K562 (cell line): ENCODE measurements at regions not wholly inside any gene's neighbourhood (a gene's known extent, or its start where the extent isn't known, plus 50 kb on each side); places are given as distances from the start of the nearest gene placed in this dataset.

ENCODE experiments used
- ATAC-seq: fragments of 200-7000 bp; cut with Tn5 transposase; 3 replicates; pipeline ENCODE4 v1.9.1; 2020; ENCODE audit warnings: moderate library complexity
- BruUV-seq: library from RNA; stranded (reverse); fragments of 400-500 nt; replicated peaks from 2 replicates; lab custom pipeline; 2021; lab: Mats Ljungman, UMichigan
- CTCF ChIA-PET: fragments of 300-600 bp; formaldehyde crosslinking; extraction: SDS; loops from one replicate; lab custom pipeline; 2021; ENCODE audit warnings: low intra/inter-chr PET ratio; lab: Yijun Ruan, JAX
- POLR2A ChIA-PET: fragments of 300-600, 350-650 bp; sonication (Branson Sonifier 250); formaldehyde crosslinking; extraction: SDS; loops from one replicate; lab custom pipeline; 2021; ENCODE audit warnings: antibody characterized with exemption, inconsistent platforms; lab: Yijun Ruan, JAX
- DNase-seq, 4 experiments: peaks; one replicate each; pipeline versions ENCODE4 v3.0.0 to v3.0.0-alpha.2; 2011 to 2018; ENCODE audit warnings: low spot score in 3 of 4, mixed read lengths in 3 of 4; ENCODE audit errors: extremely low read depth in 1 of 4
- FAIRE-seq: peaks from 2 replicates; lab custom pipeline; 2011; peaks lifted over from hg19 to GRCh38; lab: Jason Lieb, UNC
- H2AFZ ChIP-seq: 2 replicates; pipeline ENCODE4 v1.6.0; 2011; ENCODE audit warnings: low read depth, low read length, control low read depth, inconsistent platforms
- H3K27ac ChIP-seq: fragments of 200-600 bp; 3 replicates; pipeline ENCODE4 v1.8.0; 2011; ENCODE audit warnings: low read depth, mild to moderate bottlenecking, control low read depth, inconsistent platforms, low read length, moderate library complexity, mixed read lengths; ENCODE audit errors: extremely low read depth
- H3K27me3 ChIP-seq, 2 experiments: fragments of 300-600 bp in 1 of 2; 2 replicates in 1 of 2; 3 replicates in 1 of 2; pipeline versions ENCODE4 v1.6.0 to v1.8.0; 2011; ENCODE audit warnings: inconsistent platforms in 2 of 2, low read length in 2 of 2, mild to moderate bottlenecking in 1 of 2, mixed read lengths in 1 of 2, moderate library complexity in 1 of 2; ENCODE audit not compliant: control insufficient read depth in 2 of 2, insufficient read depth in 2 of 2
- H3K36me3 ChIP-seq: fragments of 300-600 bp; 3 replicates; pipeline ENCODE4 v1.8.0; 2011; ENCODE audit warnings: mild to moderate bottlenecking, low read length, inconsistent platforms; ENCODE audit not compliant: control insufficient read depth, insufficient read depth
- H3K4me1 ChIP-seq, 2 experiments: fragments of 200-600 bp in 1 of 2; replicated peaks in 1 of 2; 2 replicates in 1 of 2; 3 replicates in 1 of 2; pipeline versions ENCODE4 v1.5.1 to v1.8.0; 2011; ENCODE audit warnings: inconsistent platforms in 2 of 2, low read length in 2 of 2, mild to moderate bottlenecking in 1 of 2, mixed read lengths in 1 of 2, moderate library complexity in 1 of 2; ENCODE audit not compliant: control insufficient read depth in 2 of 2, insufficient read depth in 2 of 2
- H3K4me2 ChIP-seq: 2 replicates; pipeline ENCODE4 v1.6.1; 2011; ENCODE audit warnings: low read length, control low read depth, inconsistent platforms, mixed read lengths; ENCODE audit not compliant: insufficient read depth
- H3K4me3 ChIP-seq: fragments of 200-600 bp; sonication (generic), shearing (Covaris generic); 2 replicates; pipeline ENCODE4 v1.5.1; 2016; ENCODE audit warnings: control low read depth, inconsistent platforms
- H3K79me2 ChIP-seq: fragments of 200-600 bp; 3 replicates; pipeline ENCODE4 v1.8.0; 2011; ENCODE audit warnings: low read length, inconsistent platforms; ENCODE audit not compliant: control insufficient read depth, insufficient read depth
- H3K9ac ChIP-seq, 2 experiments: 2 replicates each; pipeline versions ENCODE4 v1.6.0 to v1.6.1; 2011; ENCODE audit warnings: low read depth in 2 of 2, low read length in 2 of 2, control low read depth in 1 of 2, inconsistent platforms in 1 of 2, mild to moderate bottlenecking in 1 of 2, mixed read lengths in 1 of 2; ENCODE audit not compliant: insufficient read depth in 1 of 2
- H3K9me1 ChIP-seq: one replicate; pipeline ENCODE4 v1.6.0; 2011; ENCODE audit warnings: inconsistent platforms, mild to moderate bottlenecking, low read length, moderate library complexity; ENCODE audit not compliant: control insufficient read depth, insufficient read depth
- H3K9me3 ChIP-seq: replicated peaks from 2 replicates; pipeline ENCODE4 v1.5.1; 2011; ENCODE audit warnings: low read depth, low read length, inconsistent platforms; ENCODE audit not compliant: control insufficient read depth, insufficient read depth
- H4K20me1 ChIP-seq: replicated peaks from 2 replicates; pipeline ENCODE4 v1.6.1; 2011; ENCODE audit warnings: low read length, inconsistent platforms, mixed read lengths; ENCODE audit not compliant: control insufficient read depth, insufficient read depth
- ARID3B ChIP-seq: fragments of 250-450 bp; sonication (Bioruptor Pico); IDR thresholded peaks from 2 replicates; pipeline ENCODE4 v1.4.0; 2020; ENCODE audit warnings: borderline replicate concordance
- ARID4B ChIP-seq: sonication (generic); formaldehyde crosslinking; IDR thresholded peaks from 2 replicates; pipeline ENCODE4 v1.8.0; 2022; ENCODE audit warnings: mild to moderate bottlenecking, missing genetic modification reagents
- BRF1 ChIP-seq: IDR thresholded peaks from 3 replicates; pipeline ENCODE4 v1.6.1; 2011; ENCODE audit warnings: borderline replicate concordance, mild to moderate bottlenecking; ENCODE audit not compliant: insufficient read length; ENCODE audit errors: extremely low read depth
- CC2D1A ChIP-seq: fragments of 450-650 bp; IDR thresholded peaks from 2 replicates; pipeline ENCODE4 v1.6.1; 2017; ENCODE audit warnings: mild to moderate bottlenecking
- KDM1A ChIP-seq, 2 experiments: fragments of 450-650 bp; IDR thresholded peaks; 2 replicates each; pipeline ENCODE4 v1.6.1; 2016; ENCODE audit warnings: mild to moderate bottlenecking in 2 of 2
- KLF16 ChIP-seq: IDR thresholded peaks from 2 replicates; pipeline ENCODE4 v1.6.1; 2016; ENCODE audit warnings: antibody characterized with exemption
- MEIS2 ChIP-seq: fragments of 450-650 bp; IDR thresholded peaks from 2 replicates; pipeline ENCODE4 v1.6.1; 2014; ENCODE audit warnings: mild to moderate bottlenecking; ENCODE audit not compliant: partially characterized antibody
- NCOA2 ChIP-seq, 2 experiments: fragments of 450-650 bp; IDR thresholded peaks; 2 replicates each; pipeline ENCODE4 v1.6.1; 2018; ENCODE audit warnings: mild to moderate bottlenecking in 2 of 2, moderate library complexity in 1 of 2; ENCODE audit not compliant: partially characterized antibody in 2 of 2
- NKRF ChIP-seq: fragments of 450-650 bp; IDR thresholded peaks from 2 replicates; pipeline ENCODE4 v1.6.1; 2016; ENCODE audit warnings: borderline replicate concordance
- RBM17 ChIP-seq: fragments of 200-400 bp; formaldehyde crosslinking; IDR thresholded peaks from 2 replicates; pipeline ENCODE4 v1.6.1; 2017; ENCODE audit warnings: low read depth, mild to moderate bottlenecking, low read length, borderline replicate concordance
- RFX5 ChIP-seq: IDR thresholded peaks from 2 replicates; pipeline ENCODE4 v1.6.1; 2011; ENCODE audit warnings: low read depth, mild to moderate bottlenecking, improper control_type of control experiment, low read length
- TAF9B ChIP-seq: fragments of 450-650 bp; IDR thresholded peaks from 2 replicates; pipeline ENCODE4 v1.6.1; 2018; ENCODE audit warnings: mild to moderate bottlenecking; ENCODE audit not compliant: partially characterized antibody
- ZBTB7A ChIP-seq: IDR thresholded peaks from 2 replicates; pipeline ENCODE4 v1.6.1; 2011; ENCODE audit warnings: low read depth, mild to moderate bottlenecking, low read length, moderate library complexity, borderline replicate concordance; ENCODE audit not compliant: control insufficient read depth
- ZNF384 ChIP-seq: IDR thresholded peaks from 2 replicates; pipeline ENCODE4 v1.6.1; 2012; ENCODE audit warnings: low read depth, low read length, improper control_type of control experiment
- ZNF41 ChIP-seq: fragments of 250-450 bp; sonication (Bioruptor Pico); conservative IDR thresholded peaks from 2 replicates; pipeline ENCODE4 v1.4.0; 2020; ENCODE audit warnings: mild to moderate bottlenecking
- ZNF696 ChIP-seq: fragments of 250-450 bp; sonication (Bioruptor Pico); conservative IDR thresholded peaks from 2 replicates; pipeline ENCODE4 v1.4.0; 2020; ENCODE audit warnings: mild to moderate bottlenecking, moderate library complexity
- ZNF77 ChIP-seq: fragments of 250-450 bp; sonication (Bioruptor Pico); IDR thresholded peaks from 2 replicates; pipeline ENCODE4 v1.5.0; 2020
- WGBS: fragments of 100-300 bp; shearing (Covaris generic); methylation state at CpG from one replicate; pipeline ENCODE4 v1.1.6; 2016; ENCODE audit warnings: low coverage, mixed read lengths; ENCODE audit not compliant: insufficient coverage; ENCODE audit errors: missing lambda C conversion rate; 5-methylcytosine and 5-hydroxymethylcytosine counted together
- in situ Hi-C: fragments of 300-500 bp; cut with MboI; formaldehyde crosslinking; loops from 4 replicates; pipeline ENCODE4 v1.15.0; 2018; ENCODE audit warnings: inconsistent platforms, mixed read lengths
- intact Hi-C: fragments of 100-400 bp; cut with micrococcal nuclease; formaldehyde crosslinking; loops from 2 replicates; pipeline ENCODE4 v1.14.2; 2022

GRCh38 chr6:1247056-1247455 is 64.8 kb upstream of the FOXQ1 start:
- Histone ChIP-seq H3K4me2 (no peak overlapping the region), H4K20me1 (no peaks in the 10 kb centered on the region; the same call in 1 of the 2 replicates), H3K4me3 (no peak overlapping the region), H3K9me1 (no peaks in the 10 kb centered on the region), H3K27me3 (peaks cover 6 to 22% of the 10 kb centered on the region in 2 experiments), H2AFZ (no peak overlapping the region), H3K9me3 (no peaks in the 10 kb centered on the region), H3K27ac (no peak overlapping the region), H3K9ac (no peak overlapping the region), H3K36me3 (no peaks in the 10 kb centered on the region), H3K4me1 (no peaks in the 10 kb centered on the region), H3K79me2 (no peaks in the 10 kb centered on the region)
- in situ Hi-C loops (no loop called here), intact Hi-C loops (no loop called here)
- CTCF ChIA-PET = no interaction called here
- TF ChIP-seq ZNF696 (CRISPR knock-in tag) = no peak
- TF ChIP-seq TAF9B = no peak
- TF ChIP-seq BRF1 = no peak
- TF ChIP-seq ZNF41 (CRISPR knock-in tag) = no peak
- no peak for TF ChIP-seq RBM17
- TF ChIP-seq RFX5 = no peak
- no peak for TF ChIP-seq ARID4B (CRISPR knock-in tag)
- TF ChIP-seq NCOA2 (IDR thresholded peaks at IDR 0.05; ENCODE audit: partially characterized antibody in 2 of 2) = no peak
- TF ChIP-seq KLF16 = no peak
- TF ChIP-seq ZNF77 (CRISPR knock-in tag) = no peak
- TF ChIP-seq NKRF = no peak
- TF ChIP-seq ARID3B (CRISPR knock-in tag) = no peak
- TF ChIP-seq ZNF384 = no peak
- no peak for TF ChIP-seq KDM1A (IDR thresholded peaks at IDR 0.05)
- TF ChIP-seq CC2D1A = no peak
- TF ChIP-seq MEIS2 = no peak
- no peak for TF ChIP-seq ZBTB7A
- 2% methylated on average over 5 of the region's 5 CpGs for WGBS
- POLR2A ChIA-PET = no interaction called here
- DNase-seq (no peak), ATAC-seq (no peak), FAIRE-seq (no peak)
- no TSS peak for BruUV-seq
